ENCODE measurements at regions not wholly inside any gene's neighbourhood (a gene's known extent, or its start where the extent isn't known, plus 50 kb on each side); places are given as distances from the start of the nearest gene placed in this dataset.
"Not testable (repeated sequence)": the region's sequence is repeated elsewhere in the genome, so short reads cannot be mapped to it uniquely, and the experiment has no call there.

- TF ChIP-seq GATA1 (IDR thresholded peaks at IDR 0.05; ENCODE audit: low read depth, low read length): no peak
- TF ChIP-seq POLR2A (IDR thresholded peaks at IDR 0.05; ENCODE audit: low read length): no peak
Observed at GRCh38 chr7:8809320-8809719, 375.9 kb downstream of the NXPH1 start.

GRCh38 chr7:8817448-8818036, 384.1 kb downstream of the NXPH1 start:
- no peak for TF ChIP-seq POLR2A (IDR thresholded peaks at IDR 0.05; ENCODE audit: low read length)
- no peak for TF ChIP-seq GATA1 (IDR thresholded peaks at IDR 0.05; ENCODE audit: low read depth, low read length)
- no peak for DNase-seq

More at GRCh38 chr7:8809320-8809719, 375.9 kb downstream of the NXPH1 start:
- no peak for DNase-seq

DNA sequence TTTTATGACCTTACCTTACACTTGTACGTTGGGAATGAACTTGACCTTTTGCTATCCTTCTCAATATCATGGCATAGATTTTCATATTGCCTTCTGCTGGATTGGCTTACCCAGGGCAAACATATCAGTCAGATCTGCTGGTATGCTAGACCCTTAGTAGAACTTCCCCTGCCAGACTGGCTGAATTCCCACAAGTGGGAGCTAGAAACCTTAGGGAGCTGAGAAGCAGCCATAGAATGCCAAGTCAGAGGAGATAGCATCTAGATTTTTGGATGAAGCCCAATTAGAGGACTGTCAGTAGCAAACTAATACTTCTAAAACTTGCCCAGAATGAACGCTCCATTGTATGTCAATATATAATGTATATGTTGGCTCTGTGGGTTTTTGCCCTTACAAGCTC, 385.0 kb downstream of the NXPH1 start:
- DNase-seq: no peak
- TF ChIP-seq POLR2A (IDR thresholded peaks at IDR 0.05; ENCODE audit: low read length) (no peak), GATA1 (IDR thresholded peaks at IDR 0.05; ENCODE audit: low read depth, low read length) (no peak)

DNA sequence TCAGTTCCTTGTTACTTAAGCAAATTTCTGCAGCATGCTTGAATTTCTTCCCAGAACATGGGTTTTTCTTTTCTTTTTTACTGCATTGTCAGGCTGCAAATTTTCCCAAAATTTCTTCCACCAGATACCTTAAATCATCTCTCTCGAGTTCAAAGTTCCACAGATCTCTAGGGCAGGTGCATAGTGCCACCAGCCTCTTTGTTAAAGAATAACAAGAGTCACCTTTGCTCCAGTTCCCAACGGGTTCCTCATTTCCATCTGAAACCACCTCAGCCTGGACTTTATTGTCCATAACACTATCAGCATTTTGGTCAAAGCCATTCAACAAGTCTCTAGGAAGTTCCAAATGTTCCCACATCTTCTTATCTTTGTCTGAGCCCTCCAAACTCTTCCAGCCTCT, 389.2 kb downstream of the NXPH1 start:
- no peak for DNase-seq
- TF ChIP-seq GATA1 (IDR thresholded peaks at IDR 0.05; ENCODE audit: low read depth, low read length): no peak
- no peak for TF ChIP-seq POLR2A (IDR thresholded peaks at IDR 0.05; ENCODE audit: low read length)

DNA sequence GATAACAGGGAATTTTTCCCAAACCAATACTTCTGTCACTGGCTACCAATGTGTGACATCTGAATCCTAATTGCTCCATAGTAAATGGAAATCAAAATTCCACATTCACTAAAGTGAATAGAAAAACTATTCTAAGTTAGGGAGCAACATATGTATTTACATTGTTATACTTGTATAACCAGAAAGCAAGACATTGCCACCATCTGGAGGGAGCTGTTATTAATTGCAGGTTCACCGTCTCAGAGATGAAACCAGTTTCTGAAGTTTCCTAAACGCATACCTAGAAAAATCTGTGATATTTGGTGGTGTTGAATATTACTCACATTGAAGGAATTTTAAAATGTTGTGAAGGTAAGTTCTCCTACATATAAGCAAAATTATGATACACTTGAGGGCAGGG, 390.1 kb downstream of the NXPH1 start:
- TF ChIP-seq POLR2A (IDR thresholded peaks at IDR 0.05; ENCODE audit: low read length) (no peak), GATA1 (IDR thresholded peaks at IDR 0.05; ENCODE audit: low read depth, low read length) (no peak)
- DNase-seq: peak in 1 of 2 experiments; percentile 0

DNA sequence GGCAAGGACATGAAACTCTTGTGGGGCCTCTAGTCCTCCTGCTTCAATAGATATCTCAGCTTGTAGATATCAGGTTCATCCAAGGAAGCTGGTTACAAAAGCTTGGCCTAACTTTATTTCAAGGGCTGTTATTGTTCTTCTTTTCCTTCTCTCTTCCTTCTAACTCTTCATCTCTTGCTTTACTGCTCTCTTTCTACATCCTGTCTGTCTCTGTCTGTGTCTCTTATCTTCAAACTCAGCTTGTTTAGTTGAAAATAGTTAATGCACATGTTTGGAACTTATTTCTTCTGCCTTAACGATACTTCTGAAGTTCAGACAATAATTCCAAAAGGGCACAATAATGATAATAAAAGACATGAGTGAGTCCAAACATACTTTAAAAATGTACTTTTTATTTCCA, 393.9 kb downstream of the NXPH1 start:
- TF ChIP-seq POLR2A (IDR thresholded peaks at IDR 0.05; ENCODE audit: low read length): no peak
- TF ChIP-seq GATA1 (IDR thresholded peaks at IDR 0.05; ENCODE audit: low read depth, low read length): no peak
- DNase-seq: no peak

- TF ChIP-seq POLR2A (IDR thresholded peaks at IDR 0.05; ENCODE audit: low read length): no peak
- no peak for TF ChIP-seq GATA1 (IDR thresholded peaks at IDR 0.05; ENCODE audit: low read depth, low read length)
- no peak for DNase-seq
Observed at GRCh38 chr7:8829100-8829499, 395.7 kb downstream of the NXPH1 start.

- TF ChIP-seq POLR2A (IDR thresholded peaks at IDR 0.05; ENCODE audit: low read length): no peak
- TF ChIP-seq GATA1 (IDR thresholded peaks at IDR 0.05; ENCODE audit: low read depth, low read length): no peak
- DNase-seq: no peak
Observed at GRCh38 chr7:8831376-8831775, 398.0 kb downstream of the NXPH1 start.

DNA sequence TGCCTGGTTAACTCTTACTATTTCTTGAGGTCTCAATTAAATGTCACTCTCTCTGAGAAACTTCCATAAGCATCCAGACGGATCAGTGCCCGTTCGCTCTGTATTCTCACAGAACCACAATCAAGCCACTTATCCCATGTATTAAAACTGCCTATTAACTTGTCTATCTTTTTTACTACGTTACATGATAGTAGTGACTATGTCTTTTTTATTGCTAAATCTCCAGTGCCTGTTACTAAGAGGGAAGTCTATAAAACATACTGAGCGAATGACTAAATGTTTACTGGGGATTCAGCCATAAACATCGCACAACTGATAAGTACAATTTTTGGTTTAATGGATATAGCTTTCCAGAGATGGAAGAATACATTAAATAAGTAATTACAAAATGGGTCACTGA, 399.9 kb downstream of the NXPH1 start:
- no peak for DNase-seq
- TF ChIP-seq GATA1 (IDR thresholded peaks at IDR 0.05; ENCODE audit: low read depth, low read length) (no peak), POLR2A (IDR thresholded peaks at IDR 0.05; ENCODE audit: low read length) (no peak)

GRCh38 chr7:8841171-8841570, 407.8 kb downstream of the NXPH1 start:
- DNase-seq: no peak
- TF ChIP-seq POLR2A (IDR thresholded peaks at IDR 0.05; ENCODE audit: low read length) (no peak), GATA1 (IDR thresholded peaks at IDR 0.05; ENCODE audit: low read depth, low read length) (no peak)

DNA sequence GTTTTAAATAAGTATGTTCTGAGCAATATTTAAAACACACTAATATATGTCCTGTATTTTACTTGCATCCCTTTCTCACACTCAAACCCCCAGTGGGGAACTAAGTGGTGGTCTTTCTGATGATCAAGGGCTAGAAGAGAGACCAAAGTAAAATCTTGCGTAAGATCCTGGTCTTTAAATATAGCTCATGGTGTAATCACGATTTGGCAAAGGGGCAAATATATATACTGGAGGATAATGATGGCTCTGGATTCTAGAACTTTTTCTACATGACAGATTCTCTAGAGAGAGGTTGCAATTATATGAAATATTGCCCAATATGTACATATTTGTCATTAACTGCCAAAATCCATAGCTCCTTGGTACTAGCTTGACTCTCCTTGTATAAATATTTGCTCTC, 438.3 kb downstream of the NXPH1 start:
- no peak for TF ChIP-seq GATA1 (IDR thresholded peaks at IDR 0.05; ENCODE audit: low read depth, low read length)
- TF ChIP-seq POLR2A (IDR thresholded peaks at IDR 0.05; ENCODE audit: low read length): no peak
- no peak for DNase-seq

- TF ChIP-seq POLR2A (IDR thresholded peaks at IDR 0.05; ENCODE audit: low read length) (no peak), GATA1 (IDR thresholded peaks at IDR 0.05; ENCODE audit: low read depth, low read length) (no peak)
- DNase-seq: no peak
Observed at GRCh38 chr7:8881916-8882315, 448.5 kb downstream of the NXPH1 start.

DNA sequence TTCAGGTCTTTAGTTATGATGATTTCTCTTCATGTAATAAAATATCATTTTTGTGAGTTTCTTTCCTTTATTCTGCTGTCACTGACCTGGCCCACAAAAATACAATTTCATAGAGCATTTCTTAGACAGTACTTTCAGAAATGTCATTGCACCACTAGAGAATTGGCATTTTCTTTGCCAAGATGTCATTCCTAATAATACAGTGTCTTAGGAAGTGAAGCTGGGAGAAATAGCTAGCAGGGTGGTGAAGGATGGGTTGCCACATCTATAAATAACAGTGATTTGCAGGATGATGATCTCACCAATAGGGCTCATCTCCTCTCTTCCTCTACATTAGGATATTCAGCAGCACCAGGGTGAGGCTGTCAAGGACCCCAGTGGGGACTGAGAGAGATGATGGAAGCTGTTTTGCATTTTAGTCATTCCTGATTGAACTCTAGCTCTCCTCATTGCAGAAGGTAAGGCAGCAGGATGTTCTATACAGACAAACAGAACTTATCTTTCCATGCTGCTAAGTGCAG, 452.1 kb downstream of the NXPH1 start:
- TF ChIP-seq GATA1 (IDR thresholded peaks at IDR 0.05; ENCODE audit: low read depth, low read length) (no peak), POLR2A (IDR thresholded peaks at IDR 0.05; ENCODE audit: low read length) (no peak)
- DNase-seq: no peak

- not testable (repeated sequence) for DNase-seq
Observed at GRCh38 chr7:8890346-8890745, 456.9 kb downstream of the NXPH1 start.

DNA sequence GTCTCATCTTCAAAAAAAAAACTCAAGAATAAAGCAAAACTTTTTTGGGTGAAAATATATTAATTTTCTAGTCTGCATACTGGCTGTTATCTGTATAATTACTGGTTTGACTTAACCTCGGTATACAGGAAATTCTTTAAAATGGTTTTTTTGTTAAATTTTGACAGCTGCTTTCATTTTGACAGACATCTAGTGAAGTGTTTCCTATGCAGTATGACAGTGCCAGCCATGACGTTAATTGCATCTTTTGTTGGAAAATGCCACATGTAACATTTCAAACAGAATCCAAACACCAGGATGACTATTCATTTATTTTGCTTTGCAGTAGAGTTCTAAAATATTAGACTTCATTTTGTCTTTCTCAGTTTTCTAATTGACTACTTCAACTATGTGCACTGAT, 460.4 kb downstream of the NXPH1 start:
- no peak for TF ChIP-seq POLR2A (IDR thresholded peaks at IDR 0.05; ENCODE audit: low read length)
- no peak for TF ChIP-seq GATA1 (IDR thresholded peaks at IDR 0.05; ENCODE audit: low read depth, low read length)
- no peak for DNase-seq

Data from erythroblast (primary cell).